B cell (primary cell): ENCODE measurements at regions not wholly inside any gene's neighbourhood (a gene's known extent, or its start where the extent isn't known, plus 50 kb on each side); places are given as distances from the start of the nearest gene placed in this dataset.

Experiments
- EZH2 ChIP-seq: IDR thresholded peaks from 2 replicates; pipeline ENCODE4 v1.6.1; 2012; ENCODE audit warnings: borderline replicate concordance, low read depth, mild to moderate bottlenecking, moderate library complexity, low read length; ENCODE audit not compliant: insufficient read depth, poor library complexity, severe bottlenecking
- TF ChIP-seq, protein P1 (sequence below): fragments of 200-600 bp; IDR thresholded peaks from one replicate; pipeline ENCODE4 v1.8.0; 2022; ENCODE audit warnings: antibody characterized with exemption, mild to moderate bottlenecking

DNA sequence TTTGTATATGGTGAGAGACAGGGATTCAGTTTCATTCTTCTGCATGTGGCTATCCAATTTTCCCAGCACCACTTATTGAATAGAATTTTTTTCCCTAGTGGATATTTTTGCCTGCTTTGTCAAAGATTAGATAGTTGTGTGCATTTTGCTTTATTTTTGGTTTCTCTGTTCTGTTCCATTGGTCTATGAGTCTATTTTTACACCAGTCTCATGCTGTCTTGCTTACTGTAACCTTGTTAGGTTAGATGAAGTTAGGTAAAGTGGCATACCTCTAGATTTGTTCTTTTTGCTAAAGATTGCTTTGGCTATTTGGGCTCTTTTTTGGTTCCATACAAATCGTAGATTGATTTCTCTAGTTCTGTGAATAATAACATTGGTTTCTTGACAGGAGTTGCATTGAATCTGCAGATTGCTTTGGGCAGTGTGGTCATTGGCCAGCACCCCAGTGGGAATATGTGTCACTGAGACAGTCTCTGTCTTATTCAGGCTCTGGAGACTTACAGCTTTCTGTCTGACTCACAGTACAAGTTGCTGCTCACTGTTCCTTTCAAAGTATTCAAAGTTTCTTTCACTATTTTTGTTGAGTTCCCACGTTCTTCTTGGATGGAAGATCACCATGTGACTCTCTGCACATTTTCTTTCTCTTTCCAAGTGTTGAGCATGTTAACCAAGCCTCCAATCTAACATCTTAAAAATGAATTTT lies 709.1 kb downstream of the CDH11 start:
- TF ChIP-seq, protein P1, sequence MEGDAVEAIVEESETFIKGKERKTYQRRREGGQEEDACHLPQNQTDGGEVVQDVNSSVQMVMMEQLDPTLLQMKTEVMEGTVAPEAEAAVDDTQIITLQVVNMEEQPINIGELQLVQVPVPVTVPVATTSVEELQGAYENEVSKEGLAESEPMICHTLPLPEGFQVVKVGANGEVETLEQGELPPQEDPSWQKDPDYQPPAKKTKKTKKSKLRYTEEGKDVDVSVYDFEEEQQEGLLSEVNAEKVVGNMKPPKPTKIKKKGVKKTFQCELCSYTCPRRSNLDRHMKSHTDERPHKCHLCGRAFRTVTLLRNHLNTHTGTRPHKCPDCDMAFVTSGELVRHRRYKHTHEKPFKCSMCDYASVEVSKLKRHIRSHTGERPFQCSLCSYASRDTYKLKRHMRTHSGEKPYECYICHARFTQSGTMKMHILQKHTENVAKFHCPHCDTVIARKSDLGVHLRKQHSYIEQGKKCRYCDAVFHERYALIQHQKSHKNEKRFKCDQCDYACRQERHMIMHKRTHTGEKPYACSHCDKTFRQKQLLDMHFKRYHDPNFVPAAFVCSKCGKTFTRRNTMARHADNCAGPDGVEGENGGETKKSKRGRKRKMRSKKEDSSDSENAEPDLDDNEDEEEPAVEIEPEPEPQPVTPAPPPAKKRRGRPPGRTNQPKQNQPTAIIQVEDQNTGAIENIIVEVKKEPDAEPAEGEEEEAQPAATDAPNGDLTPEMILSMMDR = no peak
- TF ChIP-seq EZH2 = no peak
